Vagina (tissue), 2 donors: ENCODE measurements at regions not wholly inside any gene's neighbourhood (a gene's known extent, or its start where the extent isn't known, plus 50 kb on each side); places are given as distances from the start of the nearest gene placed in this dataset.

Experiments
- DNase-seq, 2 donors: peaks; one replicate each; pipeline ENCODE4 v3.0.0-alpha.2; 2017; ENCODE audit errors: extremely low spot score in 2 of 2
- H3K27ac ChIP-seq: fragments of 200-600 bp; sonication (generic); one replicate; pipeline ENCODE4 v1.5.1; 2019
- H3K27me3 ChIP-seq: fragments of 200-600 bp; sonication (generic); one replicate; pipeline ENCODE4 v1.5.1; 2019
- H3K36me3 ChIP-seq, 2 donors: fragments of 200-600 bp; sonication (generic); one replicate each; pipeline ENCODE4 v1.5.1; 2017 to 2019
- H3K4me1 ChIP-seq: fragments of 200-600 bp; sonication (generic); one replicate; pipeline ENCODE4 v1.5.1; 2019
- H3K4me3 ChIP-seq, 2 donors: fragments of 200-600 bp; sonication (generic); 1 replicate in 1 of 2; 2 replicates in 1 of 2; pipeline ENCODE4 v1.5.1; 2016 to 2019
- H3K9me3 ChIP-seq: fragments of 200-600 bp; sonication (generic); one replicate; pipeline ENCODE4 v1.5.1; 2019
- CTCF ChIP-seq, 3 experiments: fragments of 450-650 bp in 2 of 3; fragments of 200-600 bp in 1 of 3; sonication (generic) in 1 of 3; IDR thresholded peaks; one replicate each; pipeline ENCODE4 v1.5.1; 2017 to 2019; ENCODE audit warnings: antibody characterized with exemption in 3 of 3, mild to moderate bottlenecking in 2 of 3, moderate library complexity in 2 of 3
- POLR2A ChIP-seq, 2 donors: fragments of 450-650 bp; IDR thresholded peaks; one replicate each; pipeline ENCODE4 v1.6.1; 2017; ENCODE audit warnings: antibody characterized with exemption in 2 of 2, mild to moderate bottlenecking in 2 of 2, moderate library complexity in 2 of 2
- POLR2AphosphoS5 ChIP-seq, 2 donors: sonication (generic); formaldehyde crosslinking; IDR thresholded peaks; one replicate each; pipeline ENCODE4 v1.9.0; 2017; ENCODE audit warnings: antibody characterized with exemption in 2 of 2, mild to moderate bottlenecking in 2 of 2, low read depth in 1 of 2; ENCODE audit not compliant: insufficient read depth in 1 of 2
- intact Hi-C: fragments of 100-400 bp; cut with DNase I; formaldehyde crosslinking; loops from one replicate; pipeline ENCODE4 v1.15.1; 2023

GRCh38 chr2:180370511-180371205 lies 363.6 kb upstream of the CWC22 start:
- TF ChIP-seq POLR2A (IDR thresholded peaks at IDR 0.05): no peak
- TF ChIP-seq CTCF (IDR thresholded peaks at IDR 0.05): no peak
- TF ChIP-seq POLR2AphosphoS5 (IDR thresholded peaks at IDR 0.05; ENCODE audit: insufficient read depth in 1 of 2, low read depth in 1 of 2): no peak
- intact Hi-C loops: no loop called here
- Histone ChIP-seq H3K27ac (no peak overlapping the region), H3K27me3 (no peaks in the 10 kb centered on the region), H3K4me1 (no peaks in the 10 kb centered on the region), H3K9me3 (no peaks in the 10 kb centered on the region), H3K36me3 (no peaks in the 10 kb centered on the region), H3K4me3 (no peak overlapping the region)
- DNase-seq: no peak

- no peaks in the 10 kb centered on the region for H3K36me3 ChIP-seq
- H3K4me1 ChIP-seq: no peaks in the 10 kb centered on the region
- TF ChIP-seq POLR2A (IDR thresholded peaks at IDR 0.05) (no peak), POLR2AphosphoS5 (IDR thresholded peaks at IDR 0.05; ENCODE audit: insufficient read depth in 1 of 2, low read depth in 1 of 2) (no peak), CTCF (IDR thresholded peaks at IDR 0.05) (no peak)
- H3K27ac ChIP-seq: no peak overlapping the region
- H3K4me3 ChIP-seq: no peak overlapping the region
- H3K27me3 ChIP-seq: no peaks in the 10 kb centered on the region
- no peaks in the 10 kb centered on the region for H3K9me3 ChIP-seq
- DNase-seq: no peak
- intact Hi-C loops: no loop called here
These were observed 361.8 kb upstream of the CWC22 start for GRCh38 chr2:180368881-180369280.

DNA sequence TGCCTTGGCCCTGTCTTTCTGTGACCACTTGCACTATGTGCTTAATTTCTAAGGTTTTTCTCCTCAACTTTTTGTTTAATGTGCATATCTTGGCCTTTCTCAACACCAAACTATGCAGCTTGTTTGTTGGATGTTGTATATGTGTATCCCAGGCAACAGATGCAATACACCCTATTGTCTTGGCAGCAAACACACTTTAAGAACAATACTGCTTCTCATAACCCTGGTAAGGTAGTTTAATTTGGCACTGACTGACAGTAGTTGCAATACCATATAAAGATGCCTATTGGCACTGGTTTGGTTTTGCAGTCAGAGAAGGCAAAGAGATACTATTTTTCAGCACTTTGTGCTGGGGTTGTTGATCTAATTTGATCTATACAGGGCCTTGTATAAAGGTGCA lies 360.7 kb upstream of the CWC22 start:
- TF ChIP-seq POLR2A (IDR thresholded peaks at IDR 0.05) (no peak), CTCF (IDR thresholded peaks at IDR 0.05) (no peak), POLR2AphosphoS5 (IDR thresholded peaks at IDR 0.05; ENCODE audit: insufficient read depth in 1 of 2, low read depth in 1 of 2) (no peak)
- Histone ChIP-seq H3K9me3 (no peaks in the 10 kb centered on the region), H3K36me3 (no peaks in the 10 kb centered on the region), H3K27me3 (no peaks in the 10 kb centered on the region), H3K27ac (no peak overlapping the region), H3K4me3 (no peak overlapping the region), H3K4me1 (no peaks in the 10 kb centered on the region)
- no peak for DNase-seq
- intact Hi-C loops: no loop called here

DNA sequence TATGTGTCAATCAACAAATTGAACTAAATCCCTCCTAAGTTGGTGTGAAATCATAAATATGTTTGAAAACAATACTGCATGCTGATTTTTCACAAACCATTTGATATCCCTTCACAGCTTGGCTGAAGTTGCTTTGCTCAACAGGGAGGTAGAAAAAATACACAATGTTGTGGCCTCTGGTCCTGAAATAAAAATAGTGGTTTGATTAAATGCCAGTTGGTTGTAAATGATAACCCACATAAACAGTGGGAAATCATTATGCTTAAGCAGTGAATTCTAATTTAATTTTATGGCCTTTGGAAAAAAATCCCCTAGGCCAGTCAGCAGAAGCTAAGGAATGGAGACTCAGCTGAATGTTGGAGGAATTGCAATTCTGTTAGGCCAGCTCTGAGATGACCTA lies 359.4 kb upstream of the CWC22 start:
- Histone ChIP-seq H3K27ac (no peak overlapping the region), H3K27me3 (no peaks in the 10 kb centered on the region), H3K4me3 (no peak overlapping the region), H3K9me3 (no peaks in the 10 kb centered on the region), H3K36me3 (no peaks in the 10 kb centered on the region), H3K4me1 (no peaks in the 10 kb centered on the region)
- DNase-seq: no peak
- TF ChIP-seq POLR2AphosphoS5 (IDR thresholded peaks at IDR 0.05; ENCODE audit: insufficient read depth in 1 of 2, low read depth in 1 of 2): no peak
- intact Hi-C loops: no loop called here

- DNase-seq: no peak
- H3K27me3 ChIP-seq: no peaks in the 10 kb centered on the region
- H3K36me3 ChIP-seq: no peaks in the 10 kb centered on the region
- H3K4me1 ChIP-seq: no peaks in the 10 kb centered on the region
- TF ChIP-seq POLR2A (IDR thresholded peaks at IDR 0.05) (no peak), POLR2AphosphoS5 (IDR thresholded peaks at IDR 0.05; ENCODE audit: insufficient read depth in 1 of 2, low read depth in 1 of 2) (no peak), CTCF (IDR thresholded peaks at IDR 0.05) (no peak)
- no peaks in the 10 kb centered on the region for H3K9me3 ChIP-seq
- H3K27ac ChIP-seq: no peak overlapping the region
- intact Hi-C loops: no loop called here
- H3K4me3 ChIP-seq: no peak overlapping the region
These were observed 357.6 kb upstream of the CWC22 start for GRCh38 chr2:180364719-180365118.
